Breast epithelium (tissue), 3 donors: ENCODE measurements at regions not wholly inside any gene's neighbourhood (a gene's known extent, or its start where the extent isn't known, plus 50 kb on each side); places are given as distances from the start of the nearest gene placed in this dataset.

ENCODE experiments used
- POLR2A ChIP-seq: fragments of 450-650 bp; IDR thresholded peaks from one replicate; pipeline ENCODE4 v1.6.1; 2016; ENCODE audit warnings: antibody characterized with exemption, mild to moderate bottlenecking, moderate library complexity
- POLR2AphosphoS5 ChIP-seq, 3 donors: sonication (generic); formaldehyde crosslinking; IDR thresholded peaks; one replicate each; pipeline ENCODE4 v1.6.1; 2017; ENCODE audit warnings: antibody characterized with exemption in 3 of 3
- TF ChIP-seq, protein P1 (sequence below), 3 donors: fragments of 450-650 bp; IDR thresholded peaks; one replicate each; pipeline ENCODE4 v1.5.1; 2016 to 2017; ENCODE audit warnings: antibody characterized with exemption in 3 of 3, mild to moderate bottlenecking in 3 of 3, moderate library complexity in 3 of 3

DNA sequence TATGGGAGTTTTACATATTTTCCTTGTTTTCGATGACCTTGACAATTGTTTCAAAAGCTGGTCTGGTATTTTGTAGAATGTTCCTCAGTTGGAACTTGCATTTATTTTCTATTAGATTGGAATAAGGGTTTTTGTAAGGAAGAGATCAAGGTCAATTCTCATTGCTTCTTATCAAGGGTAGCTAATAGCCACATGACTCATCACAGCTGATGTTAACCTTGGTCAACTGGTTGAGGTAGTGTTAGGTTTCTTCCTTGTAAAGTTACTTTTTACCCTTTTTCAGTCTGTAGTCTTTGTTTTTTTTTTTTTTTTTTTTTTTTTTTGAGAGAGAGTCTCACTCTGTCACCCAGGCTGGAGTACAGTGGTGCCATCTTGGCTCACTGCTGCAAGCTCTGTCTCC is 257.2 kb downstream of the SNCA start:
- TF ChIP-seq, protein P1, sequence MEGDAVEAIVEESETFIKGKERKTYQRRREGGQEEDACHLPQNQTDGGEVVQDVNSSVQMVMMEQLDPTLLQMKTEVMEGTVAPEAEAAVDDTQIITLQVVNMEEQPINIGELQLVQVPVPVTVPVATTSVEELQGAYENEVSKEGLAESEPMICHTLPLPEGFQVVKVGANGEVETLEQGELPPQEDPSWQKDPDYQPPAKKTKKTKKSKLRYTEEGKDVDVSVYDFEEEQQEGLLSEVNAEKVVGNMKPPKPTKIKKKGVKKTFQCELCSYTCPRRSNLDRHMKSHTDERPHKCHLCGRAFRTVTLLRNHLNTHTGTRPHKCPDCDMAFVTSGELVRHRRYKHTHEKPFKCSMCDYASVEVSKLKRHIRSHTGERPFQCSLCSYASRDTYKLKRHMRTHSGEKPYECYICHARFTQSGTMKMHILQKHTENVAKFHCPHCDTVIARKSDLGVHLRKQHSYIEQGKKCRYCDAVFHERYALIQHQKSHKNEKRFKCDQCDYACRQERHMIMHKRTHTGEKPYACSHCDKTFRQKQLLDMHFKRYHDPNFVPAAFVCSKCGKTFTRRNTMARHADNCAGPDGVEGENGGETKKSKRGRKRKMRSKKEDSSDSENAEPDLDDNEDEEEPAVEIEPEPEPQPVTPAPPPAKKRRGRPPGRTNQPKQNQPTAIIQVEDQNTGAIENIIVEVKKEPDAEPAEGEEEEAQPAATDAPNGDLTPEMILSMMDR (IDR thresholded peaks at IDR 0.05): no peak
- TF ChIP-seq POLR2AphosphoS5 (IDR thresholded peaks at IDR 0.05) (no peak), POLR2A (no peak)
